ENCODE measurements at regions not wholly inside any gene's neighbourhood (a gene's known extent, or its start where the extent isn't known, plus 50 kb on each side); places are given as distances from the start of the nearest gene placed in this dataset.

GRCh38 chr10:126844406-126844805 is 60.8 kb upstream of the DOCK1 start:
- no peak overlapping the region for H3K4me3 ChIP-seq
- 45 to 57% methylated on average over 4 to 6 of the region's 6 CpGs for WGBS, 2 donors
- H3K4me1 ChIP-seq: peaks cover 0 to 21% (median 0%) of the 10 kb centered on the region in 3 donors
- no peaks in the 10 kb centered on the region for H3K9me3 ChIP-seq
- intact Hi-C loops (cut with DNase I): no loop called here
- H3K27ac ChIP-seq: no peak overlapping the region
- TF ChIP-seq POLR2A (IDR thresholded peaks at IDR 0.05) (no peak), CTCF (IDR thresholded peaks at IDR 0.05) (no peak)
- no peaks in the 10 kb centered on the region for H3K27me3 ChIP-seq
- DNase-seq: no peak
- no peaks in the 10 kb centered on the region for H3K36me3 ChIP-seq

GRCh38 chr10:126846469-126846868 is 58.8 kb upstream of the DOCK1 start:
- TF ChIP-seq CTCF (IDR thresholded peaks at IDR 0.05): no peak
- TF ChIP-seq POLR2A (IDR thresholded peaks at IDR 0.05): no peak
- Histone ChIP-seq H3K27me3 (no peaks in the 10 kb centered on the region), H3K36me3 (no peaks in the 10 kb centered on the region), H3K4me1 (no peaks in the 10 kb centered on the region), H3K9me3 (no peaks in the 10 kb centered on the region), H3K27ac (no peak overlapping the region), H3K4me3 (no peak overlapping the region)
- DNase-seq: no peak
- intact Hi-C loops (cut with DNase I): no loop called here
- WGBS, 2 donors: 75 to 100% methylated on average over 5 to 6 of the region's 9 CpGs

GRCh38 chr10:126846959-126847358 is 58.3 kb upstream of the DOCK1 start:
- WGBS, 2 donors: 83 to 100% methylated on average over 2 of the region's 2 CpGs

GRCh38 chr10:126847666-126848065 is 57.6 kb upstream of the DOCK1 start:
- H3K36me3 ChIP-seq: no peaks in the 10 kb centered on the region
- no peak for DNase-seq
- no peaks in the 10 kb centered on the region for H3K27me3 ChIP-seq
- intact Hi-C loops (cut with DNase I): no loop called here
- H3K4me1 ChIP-seq: no peaks in the 10 kb centered on the region
- no peak overlapping the region for H3K27ac ChIP-seq
- no peak overlapping the region for H3K4me3 ChIP-seq
- no peaks in the 10 kb centered on the region for H3K9me3 ChIP-seq
- WGBS, 2 donors: 77 to 95% methylated on average over 4 to 7 of the region's 7 CpGs
- no peak for TF ChIP-seq POLR2A (IDR thresholded peaks at IDR 0.05)
- no peak for TF ChIP-seq CTCF (IDR thresholded peaks at IDR 0.05)

More at GRCh38 chr10:126846959-126847358, 58.3 kb upstream of the DOCK1 start:
- no peaks in the 10 kb centered on the region for H3K27me3 ChIP-seq
- no peak overlapping the region for H3K27ac ChIP-seq
- intact Hi-C loops (cut with DNase I): no loop called here
- H3K4me3 ChIP-seq: no peak overlapping the region
- TF ChIP-seq CTCF (IDR thresholded peaks at IDR 0.05) (no peak), POLR2A (IDR thresholded peaks at IDR 0.05) (no peak)
- H3K36me3 ChIP-seq: no peaks in the 10 kb centered on the region
- DNase-seq: no peak
- no peaks in the 10 kb centered on the region for H3K4me1 ChIP-seq
- no peaks in the 10 kb centered on the region for H3K9me3 ChIP-seq

- H3K9me3 ChIP-seq: no peaks in the 10 kb centered on the region
- WGBS, 2 donors: 92 to 93% methylated on average over 2 of the region's 3 CpGs
- no peaks in the 10 kb centered on the region for H3K27me3 ChIP-seq
- intact Hi-C loops (cut with DNase I): no loop called here
- no peak overlapping the region for H3K27ac ChIP-seq
- no peak for DNase-seq
- H3K4me1 ChIP-seq: no peaks in the 10 kb centered on the region
- TF ChIP-seq CTCF (IDR thresholded peaks at IDR 0.05) (no peak), POLR2A (IDR thresholded peaks at IDR 0.05) (no peak)
- no peak overlapping the region for H3K4me3 ChIP-seq
- no peaks in the 10 kb centered on the region for H3K36me3 ChIP-seq
Measured at GRCh38 chr10:126849646-126850045, 55.6 kb upstream of the DOCK1 start.
